GM19328 (cell line): ENCODE measurements at regions not wholly inside any gene's neighbourhood (a gene's known extent, or its start where the extent isn't known, plus 50 kb on each side); places are given as distances from the start of the nearest gene placed in this dataset.

Source experiments
- ATAC-seq: cut with Tn5 transposase; IDR thresholded peaks from one replicate; pipeline ENCODE4 v1.9.1; 2021; ENCODE audit warnings: mild to moderate bottlenecking, moderate library complexity; ENCODE audit not compliant: unreplicated experiment

DNA sequence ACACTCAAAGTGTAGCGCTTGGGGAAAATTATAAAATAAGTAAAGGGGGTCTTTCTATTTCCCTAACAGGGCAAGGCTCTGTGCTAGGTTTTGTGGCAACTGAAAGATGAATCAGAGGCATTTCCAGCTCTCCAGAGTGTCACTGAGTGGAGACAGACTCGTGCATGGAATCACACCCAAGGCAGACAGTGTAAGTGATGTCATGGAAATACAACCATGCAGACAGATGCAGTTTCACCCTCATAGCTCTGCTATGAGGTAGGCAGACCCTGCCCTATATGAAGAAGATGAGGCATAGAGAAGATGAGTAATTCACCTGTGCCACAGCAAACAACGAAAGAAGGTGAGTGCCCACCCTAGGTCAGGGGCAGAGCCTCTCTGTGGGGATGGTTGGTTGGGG, 57.2 kb upstream of the PITRM1 start:
- ATAC-seq, result no peak

DNA sequence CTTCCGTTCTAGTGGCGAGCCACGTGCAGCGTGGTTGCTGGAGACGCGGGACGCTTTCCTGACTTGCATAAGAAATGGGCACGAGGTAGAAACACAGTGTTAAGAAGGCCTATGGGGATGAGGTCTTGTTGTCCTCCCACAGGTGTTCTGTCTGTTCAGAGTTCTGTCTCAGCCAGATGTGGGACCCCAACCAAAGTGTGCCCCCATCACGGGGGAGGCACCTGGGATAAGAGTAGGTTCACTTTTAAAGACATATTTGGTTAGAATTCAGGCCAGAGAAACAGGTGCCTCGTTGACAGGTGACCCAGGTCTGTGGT, 56.0 kb upstream of the PITRM1 start:
- ATAC-seq, result no peak

DNA sequence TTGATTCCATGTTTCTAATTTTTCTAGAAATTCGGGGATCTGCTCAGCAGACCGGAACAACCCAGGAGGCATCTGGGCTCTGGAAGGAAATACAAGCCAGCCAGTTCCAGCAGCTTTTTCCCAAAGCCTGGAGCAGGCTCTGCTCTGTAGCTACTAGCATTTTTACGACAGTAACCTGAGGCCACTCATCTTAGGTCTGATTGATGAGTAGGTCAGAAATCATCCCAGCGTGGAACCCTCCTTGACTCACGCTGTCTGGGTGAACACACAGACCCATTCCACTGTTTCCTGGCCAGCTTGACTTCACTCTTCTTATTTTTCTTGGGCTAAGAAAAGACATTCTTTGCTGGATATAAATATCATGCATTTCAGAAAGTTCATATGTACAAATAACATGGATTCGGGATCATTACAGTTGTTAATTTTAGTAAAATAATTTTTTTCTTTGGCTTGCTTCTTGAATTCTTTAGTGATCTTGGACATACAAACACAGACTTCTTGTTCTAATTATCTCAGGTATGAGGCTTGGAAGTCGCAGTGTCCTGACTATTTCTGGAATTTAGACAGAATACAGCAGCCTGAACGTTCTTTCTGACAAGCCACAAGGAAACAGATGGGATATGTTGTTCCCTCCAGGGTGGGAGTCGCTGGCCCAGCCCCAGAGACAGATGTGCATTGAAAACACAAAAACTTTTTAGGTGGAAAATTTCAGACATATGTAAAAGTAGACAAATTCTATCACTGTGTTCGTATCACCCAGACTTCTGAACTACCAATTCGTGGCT, 54.6 kb upstream of the PITRM1 start:
- no peak for ATAC-seq

DNA sequence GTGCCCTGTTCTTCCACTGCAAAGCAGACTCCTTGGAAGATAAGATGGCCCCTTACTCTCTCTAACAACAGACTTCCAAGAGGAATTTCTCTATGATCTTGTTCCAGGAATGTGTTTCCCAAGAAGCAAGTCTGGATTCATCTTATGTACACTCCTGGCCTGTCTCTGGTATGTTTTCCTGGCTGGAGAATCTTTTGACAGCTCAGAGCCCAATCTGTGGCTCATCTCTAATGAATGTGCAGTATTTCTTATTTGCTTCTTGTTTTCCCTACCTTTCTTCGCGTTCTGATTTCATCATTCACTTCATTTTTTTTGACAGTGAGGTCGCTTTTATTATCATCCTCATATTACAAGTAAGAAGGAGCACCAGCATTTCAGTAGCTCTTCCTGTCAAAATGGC, 53.0 kb upstream of the PITRM1 start:
- ATAC-seq, result no peak

DNA sequence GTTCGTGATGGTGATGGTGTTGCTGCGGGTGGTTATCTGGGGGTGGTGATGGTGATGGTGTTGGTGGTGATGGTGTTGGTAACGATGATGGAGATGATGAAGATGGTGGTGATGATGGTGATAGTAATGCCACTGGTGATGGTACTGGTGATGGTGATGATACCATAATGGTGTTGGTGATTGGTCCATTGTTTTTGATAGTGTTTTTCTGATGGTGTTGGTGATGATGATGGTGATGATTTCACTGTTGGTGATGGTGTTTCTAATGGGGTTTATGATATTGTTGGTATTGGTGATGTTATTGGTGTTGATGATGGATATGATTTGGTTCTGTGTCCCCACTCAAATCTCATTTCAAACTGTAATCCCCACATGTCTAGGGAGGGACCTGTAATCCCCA, 51.7 kb upstream of the PITRM1 start:
- no peak for ATAC-seq

DNA sequence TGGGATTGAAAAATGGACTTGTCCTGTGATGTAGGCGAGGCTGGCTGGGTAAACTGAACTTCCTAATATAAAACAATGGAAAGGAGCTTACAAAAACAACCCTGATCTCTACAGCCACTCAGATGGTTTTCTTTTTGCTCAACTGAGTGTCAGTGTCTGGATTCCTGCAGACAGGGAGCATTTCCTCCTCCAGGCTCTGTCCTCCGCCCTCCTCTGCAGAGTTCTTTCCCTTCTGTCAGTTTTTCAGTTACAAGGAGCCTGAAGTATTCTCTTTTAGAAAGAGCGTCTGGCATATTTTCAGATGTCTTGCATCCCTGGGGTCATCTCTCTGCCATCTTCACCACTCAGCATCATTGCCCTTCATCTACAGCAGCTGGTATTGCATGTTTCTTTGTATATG, 50.0 kb upstream of the PITRM1 start:
- no peak for ATAC-seq
